Karpas-422 (cell line): ENCODE measurements at regions not wholly inside any gene's neighbourhood (a gene's known extent, or its start where the extent isn't known, plus 50 kb on each side); places are given as distances from the start of the nearest gene placed in this dataset.
"Not testable (repeated sequence)": the region's sequence is repeated elsewhere in the genome, so short reads cannot be mapped to it uniquely, and the experiment has no call there.

ENCODE experiments used
- DNase-seq: peaks from one replicate; pipeline ENCODE4 v3.0.0-alpha.2; 2015
- H2AFZ ChIP-seq: fragments of 200-600 bp; sonication (generic); 2 replicates; pipeline ENCODE4 v1.6.1; 2014; ENCODE audit warnings: antibody characterized with exemption, low read length, mixed read lengths
- H3K27ac ChIP-seq: fragments of 200-600 bp; sonication (generic); 2 replicates; pipeline ENCODE4 v1.5.1; 2014; ENCODE audit warnings: mild to moderate bottlenecking, low read length, moderate library complexity
- H3K27me3 ChIP-seq: fragments of 200-600 bp; sonication (generic); 2 replicates; pipeline ENCODE4 v1.6.1; 2014; ENCODE audit warnings: low read length, mixed read lengths
- H3K36me3 ChIP-seq: fragments of 200-600 bp; sonication (generic); 2 replicates; pipeline ENCODE4 v1.6.1; 2014; ENCODE audit warnings: low read length, mixed read lengths; ENCODE audit not compliant: insufficient read depth
- H3K4me1 ChIP-seq: fragments of 200-600 bp; sonication (generic); 2 replicates; pipeline ENCODE4 v1.6.1; 2014; ENCODE audit warnings: mild to moderate bottlenecking, low read length, mixed read lengths
- H3K4me2 ChIP-seq: fragments of 200-600 bp; sonication (generic); 2 replicates; pipeline ENCODE4 v1.6.1; 2014; ENCODE audit warnings: low read length, low read depth, mild to moderate bottlenecking; ENCODE audit not compliant: poor library complexity, severe bottlenecking
- H3K4me3 ChIP-seq: fragments of 200-600 bp; sonication (generic); 2 replicates; pipeline ENCODE4 v1.5.1; 2014; ENCODE audit warnings: mild to moderate bottlenecking, antibody characterized with exemption, low read length, mixed read lengths
- H3K79me2 ChIP-seq: fragments of 200-600 bp; sonication (generic); 2 replicates; pipeline ENCODE4 v1.6.1; 2014; ENCODE audit warnings: mild to moderate bottlenecking, low read length, mixed read lengths
- H3K9ac ChIP-seq: fragments of 200-600 bp; sonication (generic); 2 replicates; pipeline ENCODE4 v1.6.0; 2014; ENCODE audit warnings: low read length
- H3K9me2 ChIP-seq: fragments of 200-600 bp; sonication (generic), shearing (Covaris generic); replicated peaks from 2 replicates; pipeline ENCODE4 v1.6.0; 2014; ENCODE audit warnings: mild to moderate bottlenecking, low read length, moderate library complexity; ENCODE audit not compliant: insufficient read depth
- H3K9me3 ChIP-seq: fragments of 300-700, 200-600 bp; sonication (generic); 2 replicates; pipeline ENCODE4 v1.6.1; 2014; ENCODE audit warnings: low read length, mixed read lengths
- H4K20me1 ChIP-seq: fragments of 200-600 bp; sonication (generic); 2 replicates; pipeline ENCODE4 v1.6.1; 2014; ENCODE audit warnings: mild to moderate bottlenecking, antibody characterized with exemption, low read length, low read depth; ENCODE audit not compliant: insufficient read depth

DNA sequence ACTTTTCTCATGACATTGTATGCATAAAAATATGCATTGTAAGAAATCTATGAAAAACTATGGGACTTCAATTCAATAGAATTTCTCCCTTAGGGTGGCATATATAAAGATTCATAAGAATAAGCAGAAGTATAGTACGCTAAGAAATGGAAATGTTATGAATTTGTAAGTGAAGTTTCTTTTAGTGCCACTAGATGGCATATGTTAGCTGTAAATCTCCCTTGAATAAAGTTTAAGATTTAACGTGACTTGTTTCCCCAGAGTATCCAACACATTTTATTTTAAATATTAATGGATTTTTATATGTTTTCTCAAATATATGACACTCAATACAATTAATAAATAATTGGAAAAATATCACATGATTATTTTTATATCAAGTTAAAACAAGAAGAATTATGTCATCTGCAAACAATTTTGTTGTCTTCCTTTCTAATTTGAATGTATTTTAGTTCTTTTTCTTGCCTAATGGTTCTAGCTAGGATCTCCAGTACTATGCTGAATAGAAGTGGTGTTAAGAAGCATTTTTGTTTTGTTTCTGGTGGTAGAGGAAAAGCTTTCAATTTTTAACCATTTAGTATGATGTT, 287.2 kb downstream of the HGF start:
- H3K27me3 ChIP-seq = no peaks in the 10 kb centered on the region
- H3K4me1 ChIP-seq = no peaks in the 10 kb centered on the region
- H3K36me3 ChIP-seq = no peaks in the 10 kb centered on the region
- no peak overlapping the region for H2AFZ ChIP-seq
- H3K9me2 ChIP-seq = no peaks in the 10 kb centered on the region
- H4K20me1 ChIP-seq = no peaks in the 10 kb centered on the region
- no peaks in the 10 kb centered on the region for H3K79me2 ChIP-seq
- no peak overlapping the region for H3K4me3 ChIP-seq
- no peak overlapping the region for H3K9ac ChIP-seq
- H3K4me2 ChIP-seq = no peak overlapping the region
- H3K9me3 ChIP-seq = no peaks in the 10 kb centered on the region
- no peak overlapping the region for H3K27ac ChIP-seq
- peak; percentile 67 for DNase-seq

DNA sequence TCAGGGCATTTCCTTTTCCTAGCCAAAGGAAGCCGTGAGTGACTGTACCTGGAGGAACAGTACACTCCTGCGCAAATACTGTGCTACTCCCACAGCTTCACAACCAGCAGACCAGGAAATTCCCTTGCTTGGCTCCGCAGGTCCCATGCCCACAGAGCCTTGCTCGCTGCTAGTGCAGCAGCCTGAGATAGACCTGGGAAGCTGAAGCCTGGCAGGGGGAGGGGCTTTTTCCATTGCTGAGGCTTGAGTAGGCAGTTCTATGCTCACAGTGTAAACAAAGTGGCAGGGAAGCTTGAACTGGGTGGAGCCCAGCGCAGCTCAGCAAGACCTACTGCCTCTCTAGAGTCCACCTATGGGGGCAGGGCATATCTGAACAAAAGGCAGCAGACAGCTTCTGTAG, 291.2 kb downstream of the HGF start:
- Histone ChIP-seq H3K4me1 (no peaks in the 10 kb centered on the region), H3K79me2 (no peaks in the 10 kb centered on the region), H3K27me3 (no peaks in the 10 kb centered on the region), H3K36me3 (no peaks in the 10 kb centered on the region), H2AFZ (no peak overlapping the region), H3K4me2 (no peak overlapping the region), H3K9me2 (no peaks in the 10 kb centered on the region), H3K4me3 (no peak overlapping the region), H3K9me3 (no peaks in the 10 kb centered on the region), H4K20me1 (no peaks in the 10 kb centered on the region), H3K9ac (no peak overlapping the region), H3K27ac (no peak overlapping the region)
- no peak for DNase-seq

DNA sequence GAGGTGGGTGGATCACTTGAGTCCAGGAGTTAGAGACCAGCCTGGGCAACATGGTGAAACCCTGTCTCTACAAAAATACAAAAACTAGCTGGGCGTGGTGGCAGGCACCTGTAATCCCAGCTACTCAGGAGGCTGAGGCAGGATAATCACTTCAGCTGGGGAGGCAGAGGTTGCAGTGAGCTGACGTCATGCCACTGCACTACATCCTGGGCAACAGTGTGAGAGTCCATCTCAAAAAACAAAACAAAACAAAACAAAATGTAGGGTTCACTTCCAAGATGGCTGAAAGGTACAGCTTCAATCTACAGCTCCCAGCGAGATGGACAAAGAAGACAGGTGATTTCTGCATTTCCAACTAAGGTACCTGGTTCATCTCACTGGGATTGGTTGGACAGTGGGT, 291.6 kb downstream of the HGF start:
- not testable (repeated sequence) for H3K4me2 ChIP-seq, H3K36me3 ChIP-seq, H3K79me2 ChIP-seq, H3K4me1 ChIP-seq, H3K9ac ChIP-seq, DNase-seq, H2AFZ ChIP-seq, H3K4me3 ChIP-seq, H3K27me3 ChIP-seq, H4K20me1 ChIP-seq, H3K9me3 ChIP-seq, H3K27ac ChIP-seq, H3K9me2 ChIP-seq

DNA sequence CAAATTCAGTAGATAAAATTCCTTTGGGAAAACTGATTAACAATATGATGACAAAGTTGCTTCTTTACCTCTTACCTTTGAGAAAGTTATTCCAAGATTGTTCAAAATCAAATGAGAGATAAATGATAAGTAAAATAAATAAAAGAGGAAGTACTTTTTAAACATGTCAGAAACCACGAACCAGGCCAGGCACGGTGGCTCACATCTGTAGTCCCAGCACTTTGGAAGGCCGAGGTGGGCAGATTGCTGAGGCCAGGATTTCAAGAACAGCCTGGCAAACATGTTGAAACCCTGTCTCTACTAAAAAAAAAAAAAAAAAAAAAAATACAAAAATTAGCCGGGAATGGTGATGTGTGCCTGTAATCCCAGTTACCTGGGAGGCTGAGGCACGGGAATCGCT, 296.6 kb downstream of the HGF start:
- no peak for DNase-seq
- Histone ChIP-seq H3K9me3 (no peaks in the 10 kb centered on the region), H3K9me2 (no peaks in the 10 kb centered on the region), H3K4me2 (no peak overlapping the region), H3K79me2 (no peaks in the 10 kb centered on the region), H3K4me1 (no peaks in the 10 kb centered on the region), H3K27me3 (no peaks in the 10 kb centered on the region), H3K9ac (no peak overlapping the region), H2AFZ (no peak overlapping the region), H3K36me3 (no peaks in the 10 kb centered on the region), H4K20me1 (no peaks in the 10 kb centered on the region), H3K27ac (no peak overlapping the region), H3K4me3 (no peak overlapping the region)

GRCh38 chr7:81470724-81471379, 299.0 kb downstream of the HGF start:
- Histone ChIP-seq H3K4me1 (no peaks in the 10 kb centered on the region), H3K79me2 (no peaks in the 10 kb centered on the region), H3K27me3 (no peaks in the 10 kb centered on the region), H3K36me3 (no peaks in the 10 kb centered on the region), H3K9ac (no peak overlapping the region), H3K4me3 (no peak overlapping the region), H3K4me2 (no peak overlapping the region), H3K9me2 (no peaks in the 10 kb centered on the region), H4K20me1 (no peaks in the 10 kb centered on the region), H2AFZ (no peak overlapping the region), H3K9me3 (no peaks in the 10 kb centered on the region), H3K27ac (no peak overlapping the region)
- DNase-seq = no peak

GRCh38 chr7:81469869-81470723, 299.8 kb downstream of the HGF start:
- H3K27me3 ChIP-seq = no peaks in the 10 kb centered on the region
- H3K9me2 ChIP-seq = no peaks in the 10 kb centered on the region
- no peak overlapping the region for H3K4me2 ChIP-seq
- no peaks in the 10 kb centered on the region for H3K9me3 ChIP-seq
- H3K79me2 ChIP-seq = no peaks in the 10 kb centered on the region
- peak; percentile 66 for DNase-seq
- no peaks in the 10 kb centered on the region for H4K20me1 ChIP-seq
- H3K36me3 ChIP-seq = no peaks in the 10 kb centered on the region
- H3K9ac ChIP-seq = no peak overlapping the region
- H3K4me1 ChIP-seq = no peaks in the 10 kb centered on the region
- no peak overlapping the region for H3K27ac ChIP-seq
- no peak overlapping the region for H3K4me3 ChIP-seq
- no peak overlapping the region for H2AFZ ChIP-seq

DNA sequence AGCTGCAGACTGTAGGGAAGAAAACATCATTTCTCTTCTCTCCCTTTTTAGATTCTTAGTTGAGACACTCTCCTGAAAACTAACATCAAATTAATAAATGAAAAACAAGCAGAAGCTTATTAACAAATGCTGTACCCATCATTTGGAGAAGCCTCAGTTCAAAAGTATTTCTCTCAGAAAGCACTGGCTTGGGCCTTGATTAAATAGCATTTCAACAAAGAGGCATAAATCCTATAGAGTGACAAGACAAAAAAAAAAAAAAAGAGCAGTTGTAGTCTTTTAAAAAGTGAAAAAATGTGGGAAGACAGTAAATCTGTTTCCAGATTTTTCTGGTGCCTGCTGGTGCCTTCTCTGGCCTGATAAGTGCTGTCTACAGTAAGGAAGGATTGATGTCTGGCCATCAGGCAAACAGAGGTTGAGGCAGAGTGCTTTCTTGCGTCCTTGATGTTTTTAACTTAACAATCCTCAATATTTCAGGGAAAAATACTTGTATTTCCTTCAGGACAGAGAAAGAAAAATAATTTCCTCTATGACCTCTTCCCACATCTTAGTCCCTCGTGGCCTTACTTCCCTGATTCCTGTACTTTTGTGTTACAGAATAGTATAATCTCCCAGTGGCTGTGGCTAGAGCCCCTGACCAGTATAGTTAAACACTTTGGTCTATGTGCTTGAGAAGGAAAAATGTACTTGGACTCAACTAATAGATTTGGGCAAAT, 300.5 kb downstream of the HGF start:
- Histone ChIP-seq H3K4me3 (no peak overlapping the region), H3K9me3 (no peaks in the 10 kb centered on the region), H3K79me2 (no peaks in the 10 kb centered on the region), H3K9ac (no peak overlapping the region), H3K9me2 (no peaks in the 10 kb centered on the region), H3K27ac (no peak overlapping the region), H3K4me1 (no peaks in the 10 kb centered on the region), H4K20me1 (no peaks in the 10 kb centered on the region), H3K27me3 (no peaks in the 10 kb centered on the region), H2AFZ (no peak overlapping the region), H3K4me2 (no peak overlapping the region), H3K36me3 (no peaks in the 10 kb centered on the region)
- DNase-seq = no peak

DNA sequence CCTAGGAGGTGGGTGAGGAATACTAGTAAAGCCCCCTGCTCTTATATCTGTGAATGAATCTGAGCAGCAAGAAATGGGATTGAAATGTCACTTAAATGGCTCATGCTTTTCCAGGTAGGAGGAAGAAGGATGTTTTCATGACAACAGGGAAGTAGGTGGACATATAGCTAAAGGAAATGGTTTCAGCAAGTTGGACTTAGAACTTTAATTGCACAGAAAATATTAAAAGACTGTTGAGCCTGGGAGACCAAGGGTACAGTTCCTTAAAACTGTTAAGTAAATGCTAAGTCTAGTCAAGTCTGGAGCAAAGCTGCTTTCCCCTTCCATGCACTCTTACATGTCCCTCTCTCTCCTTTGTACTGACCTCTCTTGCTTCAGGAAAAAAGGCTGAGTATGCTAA, 301.3 kb downstream of the HGF start:
- DNase-seq = no peak
- no peak overlapping the region for H3K27ac ChIP-seq
- no peak overlapping the region for H3K4me3 ChIP-seq
- no peak overlapping the region for H2AFZ ChIP-seq
- H4K20me1 ChIP-seq = no peaks in the 10 kb centered on the region
- no peaks in the 10 kb centered on the region for H3K27me3 ChIP-seq
- H3K9me2 ChIP-seq = no peaks in the 10 kb centered on the region
- H3K9me3 ChIP-seq = no peaks in the 10 kb centered on the region
- no peaks in the 10 kb centered on the region for H3K4me1 ChIP-seq
- no peaks in the 10 kb centered on the region for H3K79me2 ChIP-seq
- no peak overlapping the region for H3K4me2 ChIP-seq
- H3K9ac ChIP-seq = no peak overlapping the region
- no peaks in the 10 kb centered on the region for H3K36me3 ChIP-seq
